GM18873 (cell line): ENCODE measurements at regions not wholly inside any gene's neighbourhood (a gene's known extent, or its start where the extent isn't known, plus 50 kb on each side); places are given as distances from the start of the nearest gene placed in this dataset.
"Not testable (repeated sequence)": the region's sequence is repeated elsewhere in the genome, so short reads cannot be mapped to it uniquely, and the experiment has no call there.

Experiments used
- ATAC-seq: cut with Tn5 transposase; IDR thresholded peaks from one replicate; pipeline ENCODE4 v1.9.1; 2021; ENCODE audit warnings: mild to moderate bottlenecking, moderate library complexity, moderate number of reproducible peaks; ENCODE audit not compliant: unreplicated experiment, low FRiP score

GRCh38 chr1:106278716-106279115 is 777.8 kb upstream of the PRMT6 start:
- ATAC-seq: no peak

GRCh38 chr1:106289265-106289928 is 767.1 kb upstream of the PRMT6 start:
- no peak for ATAC-seq

GRCh38 chr1:106290805-106291501 is 765.5 kb upstream of the PRMT6 start:
- no peak for ATAC-seq

DNA sequence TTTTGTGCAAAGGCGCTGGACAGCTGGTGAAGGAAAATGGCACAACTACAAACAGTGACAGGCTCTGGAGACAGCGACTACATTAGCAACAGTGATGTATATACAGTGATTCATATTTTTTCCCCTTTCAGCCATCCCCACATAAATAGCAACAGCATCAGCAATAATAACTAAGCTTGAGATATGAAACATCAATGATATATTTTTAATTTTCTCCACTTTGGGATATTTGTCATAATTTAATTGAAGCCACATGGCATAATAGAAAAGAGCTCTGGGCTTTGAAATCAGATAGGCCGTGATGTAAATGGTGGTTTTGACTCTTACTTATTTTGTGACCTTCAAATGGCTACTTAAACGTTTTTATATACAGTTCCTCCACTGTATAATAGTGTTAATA is 764.3 kb upstream of the PRMT6 start:
- no peak for ATAC-seq

DNA sequence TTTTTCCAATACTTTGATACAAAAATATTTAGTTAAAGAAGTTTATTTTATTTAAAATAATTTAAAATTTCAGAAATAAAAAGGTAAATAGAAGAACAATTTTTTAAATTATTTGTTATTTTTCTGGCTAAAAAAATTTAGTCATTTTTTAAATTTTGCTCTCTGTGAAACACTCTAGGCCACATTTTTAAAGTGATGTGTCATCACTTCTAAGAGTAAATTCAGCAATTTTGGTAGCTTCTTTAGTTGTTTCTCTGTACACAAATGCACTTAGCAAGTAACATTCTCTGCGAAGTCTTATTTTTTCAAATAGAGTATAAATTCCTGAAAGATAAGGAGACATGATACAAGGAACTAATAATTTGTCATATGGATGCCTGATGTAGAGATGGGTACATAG is 760.0 kb upstream of the PRMT6 start:
- no peak for ATAC-seq

- no peak for ATAC-seq
These were observed 752.4 kb upstream of the PRMT6 start for GRCh38 chr1:106304106-106304505.

DNA sequence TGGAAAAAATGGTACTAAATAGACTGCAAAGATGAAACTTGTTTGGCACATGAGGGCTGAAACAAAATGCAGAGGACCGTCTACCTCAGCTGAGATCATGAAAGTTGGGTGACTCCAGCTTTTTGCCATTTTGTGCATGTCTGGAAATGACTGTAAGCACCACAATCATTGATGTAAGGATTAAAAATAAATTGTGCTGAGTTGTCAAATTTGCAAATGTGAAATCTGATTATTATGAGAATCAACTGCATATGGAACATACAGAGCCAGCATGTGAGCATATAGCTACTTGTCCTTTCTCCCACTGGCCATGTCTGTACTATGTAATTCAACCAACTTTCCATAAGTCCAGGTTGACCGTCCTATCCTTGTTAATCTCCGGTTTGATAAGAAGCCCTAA is 736.9 kb upstream of the PRMT6 start:
- ATAC-seq: no peak

DNA sequence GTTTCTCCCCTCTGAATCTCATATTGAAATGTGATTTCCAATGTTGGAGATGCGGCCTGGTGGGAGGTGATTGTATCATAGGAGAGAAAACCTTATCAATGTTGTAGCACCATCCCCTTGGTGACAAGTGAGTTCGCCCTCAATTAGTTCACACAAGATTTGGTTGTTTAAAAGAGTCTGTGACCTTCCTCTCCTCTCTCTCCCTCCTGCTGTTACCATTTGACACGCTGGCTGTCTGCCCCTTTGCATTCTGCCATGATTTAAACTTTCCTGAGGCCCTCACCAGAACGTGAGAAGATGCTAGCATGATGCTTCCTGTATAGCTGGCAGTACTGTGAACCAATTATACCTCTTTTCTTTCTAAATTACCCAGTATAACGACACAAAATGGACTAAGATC is 730.9 kb upstream of the PRMT6 start:
- no peak for ATAC-seq

DNA sequence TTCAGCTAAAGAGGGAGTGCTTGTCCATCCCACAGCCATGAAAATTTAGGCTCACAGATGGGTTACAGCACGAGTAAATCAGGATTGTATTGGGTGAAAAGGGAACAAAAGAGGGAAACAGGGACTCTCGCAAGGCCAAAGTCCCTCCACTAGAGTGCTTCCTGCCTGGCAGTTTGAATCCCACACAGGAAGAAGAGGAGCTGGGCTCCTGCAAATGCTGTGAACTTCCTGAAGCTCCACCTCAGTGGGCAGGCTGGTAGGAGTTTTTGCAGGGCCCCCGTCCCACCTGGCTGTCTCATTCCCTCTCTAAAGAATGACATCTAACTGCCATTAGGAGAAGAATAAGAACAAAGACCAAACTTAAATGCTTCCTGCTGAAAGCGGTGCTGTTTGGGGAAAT is 712.0 kb upstream of the PRMT6 start:
- no peak for ATAC-seq

DNA sequence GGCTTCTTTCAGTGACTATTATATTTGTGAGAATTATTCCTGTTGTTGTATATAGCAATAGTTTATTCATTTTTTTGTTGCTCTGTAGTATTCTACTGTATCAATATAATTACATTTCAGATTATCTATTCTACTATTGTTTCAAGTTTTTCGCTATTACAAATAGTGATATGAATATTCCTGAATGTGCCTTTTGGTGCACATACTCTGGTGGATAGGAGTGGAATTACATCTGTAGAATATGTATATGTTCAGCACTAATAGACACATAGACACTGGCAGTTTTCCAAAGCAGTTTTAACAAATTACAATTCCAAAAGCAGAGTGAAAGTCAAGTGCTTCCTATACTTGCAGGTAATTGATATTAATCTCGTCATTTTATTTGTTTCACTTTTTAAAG is 696.2 kb upstream of the PRMT6 start:
- ATAC-seq: no peak

GRCh38 chr1:106366627-106367319 is 689.7 kb upstream of the PRMT6 start:
- ATAC-seq: no peak

DNA sequence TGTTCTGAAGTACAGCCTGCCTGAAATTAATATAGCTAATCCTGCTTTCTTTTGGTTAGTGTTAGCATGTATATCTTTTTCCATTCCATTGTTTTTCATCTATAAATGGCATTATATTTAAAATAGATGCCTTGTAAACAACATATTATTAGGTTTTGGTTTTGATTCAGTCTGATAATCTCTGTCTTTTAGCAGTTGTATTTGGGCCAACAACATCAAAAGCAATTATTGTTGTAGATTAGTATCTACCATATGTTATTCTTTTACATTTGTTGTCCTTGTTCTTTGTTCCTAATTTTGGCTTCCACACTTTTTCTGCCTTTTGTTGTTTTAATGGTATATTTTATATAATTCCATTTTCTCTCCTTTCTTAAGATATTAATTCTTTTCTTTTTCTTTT is 678.2 kb upstream of the PRMT6 start:
- no peak for ATAC-seq

DNA sequence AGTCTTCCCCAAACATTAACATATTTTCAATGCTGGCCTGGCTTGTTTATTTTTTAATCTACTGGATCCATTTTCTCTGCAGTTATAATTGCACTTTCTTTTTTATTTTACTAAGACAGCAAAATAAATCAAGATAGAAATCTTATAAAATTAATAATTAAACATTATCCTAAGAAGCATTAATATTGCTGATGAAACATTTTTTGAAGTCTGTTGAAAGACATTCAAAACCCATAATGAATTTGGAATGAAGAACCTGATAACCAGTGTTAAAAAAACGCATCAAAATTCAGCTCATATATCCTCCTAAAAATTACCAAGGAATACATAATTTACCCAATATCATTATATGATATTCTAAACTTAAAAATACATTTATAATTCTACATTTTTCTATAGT is 675.7 kb upstream of the PRMT6 start:
- ATAC-seq: no peak

GRCh38 chr1:106389160-106389559 is 667.3 kb upstream of the PRMT6 start:
- ATAC-seq: not testable (repeated sequence)

GRCh38 chr1:106393046-106393445 is 663.4 kb upstream of the PRMT6 start:
- no peak for ATAC-seq

GRCh38 chr1:106396020-106396419 is 660.5 kb upstream of the PRMT6 start:
- ATAC-seq: no peak

GRCh38 chr1:106398391-106398790 is 658.1 kb upstream of the PRMT6 start:
- ATAC-seq: no peak

GRCh38 chr1:106406114-106406513 is 650.4 kb upstream of the PRMT6 start:
- ATAC-seq: no peak

GRCh38 chr1:106412321-106412720 is 644.2 kb upstream of the PRMT6 start:
- not testable (repeated sequence) for ATAC-seq

- no peak for ATAC-seq
These were observed 621.2 kb upstream of the PRMT6 start for GRCh38 chr1:106435269-106435668.

DNA sequence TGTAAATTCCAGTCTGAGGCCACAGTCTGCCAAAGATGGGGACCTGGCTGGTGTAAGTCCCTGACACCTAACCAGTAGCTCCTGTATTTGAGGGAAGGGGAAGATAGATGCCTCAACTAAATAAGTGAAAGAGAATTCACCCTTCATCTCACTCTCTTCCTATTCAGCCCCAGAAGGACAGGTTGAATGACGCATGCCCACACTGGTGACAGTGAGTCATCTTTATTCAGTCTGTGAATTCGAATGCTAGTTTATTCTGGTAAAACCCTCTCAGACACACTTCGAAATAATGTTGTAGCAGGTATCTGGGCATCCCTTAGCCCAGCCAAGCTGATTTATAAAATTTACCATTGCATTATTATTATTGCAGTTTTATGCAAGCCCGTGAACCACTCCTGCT is 617.0 kb upstream of the PRMT6 start:
- no peak for ATAC-seq

GRCh38 chr1:106447466-106447865 is 609.0 kb upstream of the PRMT6 start:
- no peak for ATAC-seq
